SK-N-SH treated with all-trans-retinoic acid at 6 μM for 48 hours (cell line): ENCODE measurements at regions not wholly inside any gene's neighbourhood (a gene's known extent, or its start where the extent isn't known, plus 50 kb on each side); places are given as distances from the start of the nearest gene placed in this dataset.

ENCODE experiments used
- CREB5 ChIP-seq: fragments of 250-450 bp; sonication (Bioruptor Pico); IDR thresholded peaks from 2 replicates; pipeline ENCODE4 v1.5.1; 2020; ENCODE audit warnings: low read depth, mild to moderate bottlenecking, moderate library complexity
- PATZ1 ChIP-seq: fragments of 250-450 bp; sonication (Bioruptor Pico); IDR thresholded peaks from 2 replicates; pipeline ENCODE4 v1.8.0; 2020; ENCODE audit warnings: mild to moderate bottlenecking, moderate library complexity, borderline replicate concordance
- PPARA ChIP-seq: fragments of 250-450 bp; sonication (Bioruptor Pico); IDR thresholded peaks from 2 replicates; pipeline ENCODE4 v1.5.0; 2020; ENCODE audit warnings: mild to moderate bottlenecking, borderline replicate concordance
- RARB ChIP-seq: fragments of 250-450 bp; sonication (Bioruptor Pico); IDR thresholded peaks from 2 replicates; pipeline ENCODE4 v1.8.0; 2021; ENCODE audit warnings: mild to moderate bottlenecking, moderate library complexity
- TCF4 ChIP-seq: fragments of 250-450 bp; sonication (Bioruptor Pico); IDR thresholded peaks from 2 replicates; pipeline ENCODE4 v1.8.0; 2021; ENCODE audit warnings: mild to moderate bottlenecking, moderate library complexity, borderline replicate concordance
- TOX ChIP-seq: fragments of 250-450 bp; sonication (Bioruptor Pico); IDR thresholded peaks from 2 replicates; pipeline ENCODE4 v1.8.0; 2021; ENCODE audit warnings: mild to moderate bottlenecking, moderate library complexity, borderline replicate concordance
- ZC3H10 ChIP-seq: fragments of 250-450 bp; sonication (Bioruptor Pico); IDR thresholded peaks from 2 replicates; pipeline ENCODE4 v1.5.1; 2021; ENCODE audit warnings: mild to moderate bottlenecking, moderate library complexity
- ZFP30 ChIP-seq: fragments of 450-650 bp; formaldehyde crosslinking; IDR thresholded peaks from 2 replicates; pipeline ENCODE4 v1.5.0; 2022; ENCODE audit warnings: mild to moderate bottlenecking, moderate library complexity
- TF ChIP-seq, protein P1 (sequence below): fragments of 250-450 bp; sonication (Bioruptor Pico); IDR thresholded peaks from 2 replicates; pipeline ENCODE4 v1.8.0; 2021; ENCODE audit warnings: low read depth, mild to moderate bottlenecking, moderate library complexity, borderline replicate concordance

GRCh38 chr5:33261305-33261704 lies 179.5 kb upstream of the TARS1 start:
- TF ChIP-seq CREB5 (no peak), PATZ1 (no peak), TOX (CRISPR knock-in tag) (no peak), ZC3H10 (no peak), RARB (CRISPR knock-in tag) (no peak), TCF4 (CRISPR knock-in tag) (no peak), PPARA (CRISPR knock-in tag) (no peak), ZFP30 (CRISPR knock-in tag) (no peak)
- TF ChIP-seq, protein P1, sequence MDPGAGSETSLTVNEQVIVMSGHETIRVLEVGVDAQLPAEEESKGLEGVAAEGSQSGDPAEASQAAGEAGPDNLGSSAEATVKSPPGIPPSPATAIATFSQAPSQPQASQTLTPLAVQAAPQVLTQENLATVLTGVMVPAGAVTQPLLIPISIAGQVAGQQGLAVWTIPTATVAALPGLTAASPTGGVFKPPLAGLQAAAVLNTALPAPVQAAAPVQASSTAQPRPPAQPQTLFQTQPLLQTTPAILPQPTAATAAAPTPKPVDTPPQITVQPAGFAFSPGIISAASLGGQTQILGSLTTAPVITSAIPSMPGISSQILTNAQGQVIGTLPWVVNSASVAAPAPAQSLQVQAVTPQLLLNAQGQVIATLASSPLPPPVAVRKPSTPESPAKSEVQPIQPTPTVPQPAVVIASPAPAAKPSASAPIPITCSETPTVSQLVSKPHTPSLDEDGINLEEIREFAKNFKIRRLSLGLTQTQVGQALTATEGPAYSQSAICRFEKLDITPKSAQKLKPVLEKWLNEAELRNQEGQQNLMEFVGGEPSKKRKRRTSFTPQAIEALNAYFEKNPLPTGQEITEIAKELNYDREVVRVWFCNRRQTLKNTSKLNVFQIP (CRISPR knock-in tag) = no peak
